ENCODE measurements at regions not wholly inside any gene's neighbourhood (a gene's known extent, or its start where the extent isn't known, plus 50 kb on each side); places are given as distances from the start of the nearest gene placed in this dataset.

- no peak for DNase-seq
Measured at GRCh38 chr2:236692937-236693336, 123.3 kb downstream of the ACKR3 start.

GRCh38 chr2:236693531-236693930, 123.9 kb downstream of the ACKR3 start:
- DNase-seq: no peak

GRCh38 chr2:236694146-236694888, 124.7 kb downstream of the ACKR3 start:
- no peak for DNase-seq

- no peak for DNase-seq
Measured at GRCh38 chr2:236696834-236697233, 127.2 kb downstream of the ACKR3 start.

GRCh38 chr2:236698016-236698627, 128.5 kb downstream of the ACKR3 start:
- DNase-seq: no peak

GRCh38 chr2:236700703-236701102, 131.1 kb downstream of the ACKR3 start:
- DNase-seq: no peak

- no peak for DNase-seq
Measured at GRCh38 chr2:236702657-236703372, 133.2 kb downstream of the ACKR3 start.

- no peak for DNase-seq
Measured at GRCh38 chr2:236703373-236703709, 133.7 kb downstream of the ACKR3 start.

- no peak for DNase-seq
Measured at GRCh38 chr2:236703906-236704305, 134.3 kb downstream of the ACKR3 start.

- no peak for DNase-seq
Measured at GRCh38 chr2:236704887-236705286, 135.3 kb downstream of the ACKR3 start.

- DNase-seq: no peak
Measured at GRCh38 chr2:236705295-236706105, 135.9 kb downstream of the ACKR3 start.

GRCh38 chr2:236706288-236706687, 136.7 kb downstream of the ACKR3 start:
- no peak for DNase-seq

- DNase-seq: no peak
Measured at GRCh38 chr2:236706803-236707202, 137.2 kb downstream of the ACKR3 start.

- DNase-seq: no peak
Measured at GRCh38 chr2:236711440-236711839, 141.8 kb downstream of the ACKR3 start.

- no peak for DNase-seq
Measured at GRCh38 chr2:236712304-236712703, 142.7 kb downstream of the ACKR3 start.

GRCh38 chr2:236712961-236713673, 143.5 kb downstream of the ACKR3 start:
- no peak for DNase-seq

GRCh38 chr2:236714080-236714479, 144.5 kb downstream of the ACKR3 start:
- no peak for DNase-seq

GRCh38 chr2:236715077-236715476, 145.5 kb downstream of the ACKR3 start:
- DNase-seq: no peak

- no peak for DNase-seq
Measured at GRCh38 chr2:236715491-236715961, 145.9 kb downstream of the ACKR3 start.

GRCh38 chr2:236717120-236717519, 147.5 kb downstream of the ACKR3 start:
- no peak for DNase-seq

- no peak for DNase-seq
Measured at GRCh38 chr2:236717729-236718128, 148.1 kb downstream of the ACKR3 start.

- no peak for DNase-seq
Measured at GRCh38 chr2:236718207-236718992, 148.8 kb downstream of the ACKR3 start.

Data from activated CD8-positive, alpha-beta memory T cell treated with anti-CD3 and anti-CD28 coated beads, Interleukin-2, amount 50 U/mL, for 4 hours (primary cell).